Prostate gland (tissue), 2 donors: ENCODE measurements at regions not wholly inside any gene's neighbourhood (a gene's known extent, or its start where the extent isn't known, plus 50 kb on each side); places are given as distances from the start of the nearest gene placed in this dataset.

Experiments used
- DNase-seq: peaks from one replicate; pipeline ENCODE4 v3.0.0-alpha.2; 2019; ENCODE audit warnings: low spot score
- H3K27ac ChIP-seq, 2 donors: fragments of 200-600 bp; sonication (generic); 2 replicates each; pipeline ENCODE4 v1.5.1; 2017 to 2019
- H3K27me3 ChIP-seq: fragments of 200-600 bp; sonication (generic); replicated peaks from 2 replicates; pipeline ENCODE4 v1.5.1; 2019; ENCODE audit not compliant: insufficient read depth
- H3K36me3 ChIP-seq, 2 donors: fragments of 200-600 bp; sonication (generic); 1 replicate in 1 of 2; 2 replicates in 1 of 2; pipeline versions ENCODE4 v1.5.1 to v1.8.1; 2017 to 2019
- H3K4me1 ChIP-seq: fragments of 200-600 bp; sonication (generic); replicated peaks from 2 replicates; pipeline ENCODE4 v1.5.1; 2019
- H3K4me3 ChIP-seq, 2 donors: fragments of 200-600 bp; sonication (generic); 2 replicates each; pipeline ENCODE4 v1.5.1; 2017 to 2019
- H3K9me3 ChIP-seq: fragments of 200-600 bp; sonication (generic); 2 replicates; pipeline ENCODE4 v1.5.1; 2017
- CTCF ChIP-seq, 4 experiments: fragments of 200-600 bp in 2 of 4; fragments of 450-650 bp in 2 of 4; sonication (generic) in 2 of 4; IDR thresholded peaks; 1 replicate in 3 of 4; 2 replicates in 1 of 4; pipeline ENCODE4 v1.5.1; 2016 to 2019; ENCODE audit warnings: antibody characterized with exemption in 4 of 4, mild to moderate bottlenecking in 2 of 4, moderate library complexity in 2 of 4
- POLR2A ChIP-seq: fragments of 450-650 bp; IDR thresholded peaks from one replicate; pipeline ENCODE4 v1.6.1; 2016; ENCODE audit warnings: antibody characterized with exemption, mild to moderate bottlenecking
- POLR2AphosphoS5 ChIP-seq: sonication (generic); formaldehyde crosslinking; IDR thresholded peaks from one replicate; pipeline ENCODE4 v1.6.1; 2017; ENCODE audit warnings: antibody characterized with exemption
- WGBS: methylation state at CpG from one replicate; pipeline ENCODE4 v1.1.5; 2018; 5-methylcytosine and 5-hydroxymethylcytosine counted together
- intact Hi-C: fragments of 100-400 bp; cut with DNase I; formaldehyde crosslinking; loops from one replicate; pipeline ENCODE4 v1.14.2; 2022

- no peaks in the 10 kb centered on the region for H3K27me3 ChIP-seq
- no peaks in the 10 kb centered on the region for H3K4me1 ChIP-seq
- no peak overlapping the region for H3K4me3 ChIP-seq
- no peaks in the 10 kb centered on the region for H3K36me3 ChIP-seq
- WGBS = 86% methylated on average over 5 of the region's 5 CpGs
- TF ChIP-seq CTCF (IDR thresholded peaks at IDR 0.05) (no peak), POLR2AphosphoS5 (no peak), POLR2A (no peak)
- intact Hi-C loops = no loop called here
- DNase-seq = no peak
- no peak overlapping the region for H3K27ac ChIP-seq
- H3K9me3 ChIP-seq = no peaks in the 10 kb centered on the region
Measured at GRCh38 chr5:9895302-9895645, 265.1 kb upstream of the TAS2R1 start.

GRCh38 chr5:9894571-9895301 is 264.6 kb upstream of the TAS2R1 start:
- WGBS = 71% methylated on average over 3 of the region's 3 CpGs
- DNase-seq = no peak
- no peaks in the 10 kb centered on the region for H3K36me3 ChIP-seq
- no peaks in the 10 kb centered on the region for H3K9me3 ChIP-seq
- no peaks in the 10 kb centered on the region for H3K4me1 ChIP-seq
- intact Hi-C loops = no loop called here
- no peaks in the 10 kb centered on the region for H3K27me3 ChIP-seq
- H3K27ac ChIP-seq = no peak overlapping the region
- H3K4me3 ChIP-seq = no peak overlapping the region
- TF ChIP-seq POLR2A (no peak), CTCF (IDR thresholded peaks at IDR 0.05) (no peak), POLR2AphosphoS5 (no peak)

DNA sequence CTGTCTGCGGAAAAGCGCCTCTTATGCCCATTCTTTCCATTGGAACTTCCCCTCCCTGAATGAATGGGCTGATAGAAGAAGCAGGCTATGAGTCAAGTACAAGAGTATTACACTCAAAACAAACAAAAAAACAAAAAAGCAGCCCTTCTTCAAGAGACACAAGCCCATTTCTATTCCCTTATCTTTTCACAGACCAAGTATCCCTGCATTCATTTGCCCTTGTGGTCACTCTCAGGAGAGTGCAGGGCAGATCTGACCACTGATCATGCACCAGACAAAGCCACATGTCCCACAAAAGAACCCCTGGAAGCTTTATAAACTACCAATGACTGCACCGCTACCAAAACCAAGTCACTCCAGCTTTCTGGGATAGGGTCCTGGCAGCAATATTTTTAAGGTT is 262.5 kb upstream of the TAS2R1 start:
- 94% methylated on average over 3 of the region's 3 CpGs for WGBS
- intact Hi-C loops = no loop called here

DNA sequence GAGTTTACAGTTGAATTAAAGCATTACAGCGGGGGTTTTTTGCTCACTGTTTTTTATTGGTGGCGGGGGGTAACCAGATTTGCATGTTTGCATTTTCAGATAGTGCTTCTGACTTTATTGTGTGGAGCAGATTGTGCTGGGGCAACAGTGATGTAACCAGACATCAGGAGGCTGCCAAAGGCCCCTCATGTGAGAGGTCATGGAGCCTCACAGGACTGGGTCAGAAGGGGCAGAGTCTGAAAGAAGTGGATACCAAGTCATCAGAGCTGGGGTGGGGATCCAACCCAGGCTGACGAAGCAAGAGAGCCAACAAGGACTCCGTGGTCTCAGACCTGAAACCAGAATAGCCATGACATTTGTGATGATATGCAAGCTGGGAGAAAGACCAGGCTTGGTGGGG is 259.4 kb upstream of the TAS2R1 start:
- Histone ChIP-seq H3K27ac (no peak overlapping the region), H3K9me3 (no peaks in the 10 kb centered on the region), H3K36me3 (no peaks in the 10 kb centered on the region), H3K4me1 (no peaks in the 10 kb centered on the region), H3K4me3 (no peak overlapping the region), H3K27me3 (no peaks in the 10 kb centered on the region)
- TF ChIP-seq CTCF (IDR thresholded peaks at IDR 0.05) = no peak
- TF ChIP-seq POLR2AphosphoS5 = no peak
- TF ChIP-seq POLR2A = no peak
- WGBS = 92% methylated on average over 4 of the region's 4 CpGs
- intact Hi-C loops = no loop called here
- no peak for DNase-seq

More for the DNA sequence above, 262.5 kb upstream of the TAS2R1 start:
- Histone ChIP-seq H3K27me3 (no peaks in the 10 kb centered on the region), H3K36me3 (no peaks in the 10 kb centered on the region), H3K4me1 (no peaks in the 10 kb centered on the region), H3K4me3 (no peak overlapping the region), H3K9me3 (no peaks in the 10 kb centered on the region), H3K27ac (no peak overlapping the region)
- no peak for TF ChIP-seq POLR2A
- no peak for TF ChIP-seq CTCF (IDR thresholded peaks at IDR 0.05)
- no peak for TF ChIP-seq POLR2AphosphoS5
- no peak for DNase-seq

DNA sequence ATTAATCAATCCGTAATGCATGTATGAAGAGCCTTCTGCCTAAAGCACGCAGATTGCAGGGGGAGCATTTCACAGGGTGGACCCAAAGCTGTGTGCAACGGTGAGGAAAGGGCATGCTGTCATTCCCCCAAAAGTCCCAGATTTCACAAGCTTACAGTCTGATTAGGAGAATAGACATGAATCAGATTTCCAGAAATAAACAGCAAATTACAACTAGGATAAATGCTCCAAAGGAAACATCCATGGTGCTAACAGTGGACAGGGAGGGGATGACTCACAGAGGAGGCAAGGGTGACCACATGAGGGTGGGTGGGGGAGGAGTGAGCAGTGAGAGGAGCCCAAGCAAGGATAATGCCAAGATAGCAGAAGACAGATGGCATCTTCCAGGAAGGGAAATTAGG is 258.4 kb upstream of the TAS2R1 start:
- no peak overlapping the region for H3K4me3 ChIP-seq
- H3K27ac ChIP-seq = no peak overlapping the region
- TF ChIP-seq POLR2AphosphoS5 = no peak
- no peak for TF ChIP-seq POLR2A
- TF ChIP-seq CTCF (IDR thresholded peaks at IDR 0.05) = no peak
- no peak for DNase-seq
- intact Hi-C loops = no loop called here
- no peaks in the 10 kb centered on the region for H3K9me3 ChIP-seq
- 77% methylated on average over 3 of the region's 3 CpGs for WGBS
- H3K27me3 ChIP-seq = no peaks in the 10 kb centered on the region
- H3K36me3 ChIP-seq = no peaks in the 10 kb centered on the region
- no peaks in the 10 kb centered on the region for H3K4me1 ChIP-seq
